ENCODE measurements at regions not wholly inside any gene's neighbourhood (a gene's known extent, or its start where the extent isn't known, plus 50 kb on each side); places are given as distances from the start of the nearest gene placed in this dataset.

GRCh38 chr11:120032766-120033390 is 105.0 kb downstream of the TRIM29 start (continued):
- TF ChIP-seq AKNA (CRISPR knock-in tag; IDR thresholded peaks at IDR 0.05; ENCODE audit: borderline replicate concordance) (no peak), ZNF275 (CRISPR knock-in tag; IDR thresholded peaks at IDR 0.05; ENCODE audit: borderline replicate concordance) (no peak), ZNF737 (CRISPR knock-in tag; IDR thresholded peaks at IDR 0.05; ENCODE audit: borderline replicate concordance) (no peak)

- ChIA-PET CTCF (ENCODE audit: low intra/inter-chr PET ratio, low total read pairs) (no interaction called here), POLR2A (no interaction called here)
- WGBS (ENCODE audit: low lambda C conversion rate): 8% methylated on average over 10 of the region's 11 CpGs
- in situ Hi-C loops (cut with HindIII; ENCODE audit: extremely low pct_ligation_motif_present, low pct_unique_long_range_greater_than_20kb): no loop called here
- no peak overlapping the region for H2AFZ ChIP-seq (ENCODE audit: low read length)
- H3K4me1 ChIP-seq (ENCODE audit: insufficient read depth, low read length): no peaks in the 10 kb centered on the region
- BruUV-seq (replicated peaks): no TSS peak
- DNase-seq (ENCODE audit: low spot score) (no peak), FAIRE-seq (no peak), ATAC-seq (no peak)
- peaks cover 4 to 55% of the 10 kb centered on the region in 2 experiments; a peak in 4 of 5 replicates for H3K27me3 ChIP-seq (ENCODE audit: control insufficient read depth in 1 of 2, insufficient read depth in 2 of 2, low read length in 2 of 2)
- H3K9ac ChIP-seq (ENCODE audit: insufficient read depth, low read depth, low read length): no peak overlapping the region
- TF ChIP-seq MIER3 (CRISPR knock-in tag; IDR thresholded peaks at IDR 0.05; ENCODE audit: borderline replicate concordance): no peak
- peak; percentile 71; the same call in 1 of the 2 replicates for TF ChIP-seq RAD51 (IDR thresholded peaks at IDR 0.05; ENCODE audit: borderline replicate concordance)
- H3K79me2 ChIP-seq (ENCODE audit: insufficient read depth, low read length): no peaks in the 10 kb centered on the region
- H3K4me2 ChIP-seq (ENCODE audit: low read depth, low read length): no peak overlapping the region
- H4K20me1 ChIP-seq (ENCODE audit: insufficient read depth, low read length): no peaks in the 10 kb centered on the region
- H3K4me3 ChIP-seq (replicated peaks in 1 of 3; ENCODE audit: insufficient read depth in 1 of 3, low read depth in 2 of 3, low read length in 3 of 3): no peak overlapping the region
- H3K27ac ChIP-seq (ENCODE audit: extremely low read length, insufficient read depth, low read length): no peak overlapping the region
- intact Hi-C loops (cut with micrococcal nuclease; ENCODE audit: unreplicated experiment): no loop called here
- H3K9me3 ChIP-seq (ENCODE audit: low read length): no peaks in the 10 kb centered on the region
- H3K36me3 ChIP-seq (replicated peaks in 1 of 2; ENCODE audit: control insufficient read depth in 1 of 2, insufficient read depth in 2 of 2, low read length in 2 of 2): no peaks in the 10 kb centered on the region
Observed at GRCh38 chr11:120031612-120032600, 106.0 kb downstream of the TRIM29 start.

All from HepG2 (cell line).